Panc1 (cell line): ENCODE measurements at regions not wholly inside any gene's neighbourhood (a gene's known extent, or its start where the extent isn't known, plus 50 kb on each side); places are given as distances from the start of the nearest gene placed in this dataset.
"Not testable (repeated sequence)": the region's sequence is repeated elsewhere in the genome, so short reads cannot be mapped to it uniquely, and the experiment has no call there.

Experiments used
- ATAC-seq: fragments of 200-7000 bp; cut with Tn5 transposase; 2 replicates; pipeline ENCODE4 v1.9.1; 2020; ENCODE audit warnings: mild to moderate bottlenecking, moderate library complexity
- BruUV-seq: library from RNA; stranded (reverse); fragments of 400-500 nt; replicated peaks from 2 replicates; lab custom pipeline; 2021; lab: Mats Ljungman, UMichigan
- CTCF ChIA-PET: fragments of 300-600 bp; sonication (Branson Sonifier 250); formaldehyde crosslinking; loops from one replicate; lab custom pipeline; 2022; ENCODE audit warnings: antibody characterized with exemption; lab: Charles Lee
- POLR2A ChIA-PET: fragments of 300-600 bp; sonication (Branson Sonifier 250); formaldehyde crosslinking; loops from one replicate; lab custom pipeline; 2022; ENCODE audit warnings: antibody characterized with exemption; lab: Charles Lee
- DNase-seq: peaks from one replicate; pipeline ENCODE4 v3.0.0-alpha.2; 2010; ENCODE audit warnings: low read depth, low spot score
- H3K27ac ChIP-seq: 2 replicates; pipeline ENCODE4 v1.5.1; 2011; ENCODE audit warnings: mild to moderate bottlenecking, low read length, inconsistent platforms
- H3K27me3 ChIP-seq: fragments of 200-500 bp; sonication (Bioruptor generic); 2 replicates; pipeline ENCODE4 v1.6.0; 2014; ENCODE audit warnings: low read length, inconsistent platforms; ENCODE audit not compliant: control insufficient read depth, insufficient read depth
- H3K36me3 ChIP-seq: fragments of 200-500 bp; sonication (Bioruptor generic); 2 replicates; pipeline ENCODE4 v1.5.1; 2014; ENCODE audit warnings: inconsistent platforms, mild to moderate bottlenecking, low read length, moderate library complexity; ENCODE audit not compliant: control insufficient read depth, insufficient read depth
- H3K4me1 ChIP-seq: 2 replicates; pipeline ENCODE4 v1.5.1; 2011; ENCODE audit warnings: inconsistent platforms, mild to moderate bottlenecking, low read length, moderate library complexity; ENCODE audit not compliant: control insufficient read depth, insufficient read depth
- H3K4me3 ChIP-seq, 2 experiments: 2 replicates each; pipeline ENCODE4 v1.5.1; 2011 to 2012; ENCODE audit warnings: low read depth in 2 of 2, low read length in 2 of 2, mild to moderate bottlenecking in 2 of 2, inconsistent platforms in 1 of 2, moderate library complexity in 1 of 2
- H3K9me3 ChIP-seq: fragments of 200-500 bp; sonication (Bioruptor generic); 2 replicates; pipeline ENCODE4 v1.5.1; 2014; ENCODE audit warnings: low read depth, mild to moderate bottlenecking, inconsistent platforms, low read length, moderate library complexity; ENCODE audit not compliant: control insufficient read depth, insufficient read depth
- POLR2AphosphoS5 ChIP-seq: IDR thresholded peaks from 2 replicates; pipeline ENCODE4 v1.6.1; 2012; ENCODE audit warnings: mild to moderate bottlenecking, low read depth, low read length, moderate library complexity
- SIN3A ChIP-seq: IDR thresholded peaks from 2 replicates; pipeline ENCODE4 v1.6.1; 2012; ENCODE audit warnings: low read depth, mild to moderate bottlenecking, low read length, moderate library complexity, borderline replicate concordance; ENCODE audit not compliant: insufficient read depth
- TCF7L2 ChIP-seq: IDR thresholded peaks from 2 replicates; pipeline ENCODE4 v1.6.1; 2011; ENCODE audit warnings: mild to moderate bottlenecking, low read depth, low read length, inconsistent platforms
- in situ Hi-C: cut with HindIII; loops from 2 replicates; pipeline ENCODE4 v1.10.0; 2016; ENCODE audit warnings: low sequenced_read_pairs, low pct_unique_long_range_greater_than_20kb
- intact Hi-C: fragments of 100-400 bp; cut with micrococcal nuclease; formaldehyde crosslinking; loops from one replicate; pipeline ENCODE4 v1.10.0; 2022; ENCODE audit not compliant: unreplicated experiment
- TF ChIP-seq, protein P1 (sequence below), 2 experiments: IDR thresholded peaks; 2 replicates each; pipeline ENCODE4 v1.6.1; 2011 to 2012; ENCODE audit warnings: low read depth in 2 of 2, control low read depth in 1 of 2, low read length in 1 of 2, mild to moderate bottlenecking in 1 of 2, moderate library complexity in 1 of 2; ENCODE audit not compliant: insufficient read depth in 1 of 2
- TF ChIP-seq, protein P2 (sequence below): fragments of 450-650 bp; IDR thresholded peaks from 2 replicates; pipeline ENCODE4 v1.5.1; 2017; ENCODE audit warnings: mild to moderate bottlenecking

DNA sequence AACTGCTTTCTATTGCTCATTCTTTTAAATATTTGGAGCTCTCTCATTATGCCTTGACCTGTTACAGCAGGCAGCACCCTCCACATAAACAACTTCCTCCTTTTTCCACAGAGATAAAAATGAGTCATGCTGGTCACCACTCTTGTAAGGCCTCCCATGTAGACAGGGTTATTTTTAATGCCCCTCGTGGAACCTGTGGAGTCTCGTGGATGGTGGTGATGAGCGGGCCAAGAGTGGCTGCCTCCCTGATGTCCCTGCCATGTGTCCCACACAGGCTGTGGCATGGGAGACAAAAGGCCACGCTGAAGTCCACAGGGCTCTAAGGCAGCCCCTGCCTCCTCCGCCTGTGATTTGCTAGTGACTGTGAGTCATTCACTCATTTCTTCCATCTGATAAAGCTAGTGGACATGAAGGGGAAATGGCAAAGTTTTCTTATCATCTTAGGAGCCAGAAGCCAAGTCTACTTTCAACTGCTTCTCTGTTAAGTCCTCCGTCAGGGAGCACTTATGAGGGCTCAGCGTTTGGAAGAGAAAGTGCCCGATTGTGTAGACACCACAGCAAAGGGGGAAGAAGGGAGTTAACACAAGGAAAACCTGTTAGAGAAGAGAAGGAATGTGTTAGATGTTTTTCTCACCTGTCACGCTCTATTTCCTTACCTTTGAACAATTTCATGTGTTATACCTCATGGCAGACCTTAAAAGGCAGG is 121.6 kb upstream of the FAT1 start:
- ATAC-seq (peak; percentile 87), DNase-seq (peak; percentile 58)
- intact Hi-C loops: no loop called here
- Histone ChIP-seq H3K9me3 (0 out of 2 replicates have a peak, but pooled peaks cover 4% of the 10 kb centered on the region), H3K36me3 (no peaks in the 10 kb centered on the region), H3K4me3 (peak overlapping the region; percentile 4 to 43; a peak in 2 of 4 replicates), H3K27me3 (no peaks in the 10 kb centered on the region), H3K27ac (peak overlapping the region; percentile 99), H3K4me1 (peaks cover 28% of the 10 kb centered on the region)
- no peak for TF ChIP-seq SIN3A
- peak; percentile 56; the same call in 1 of the 2 replicates for TF ChIP-seq TCF7L2
- no TSS peak for BruUV-seq
- CTCF ChIA-PET: interaction anchor here (0.6 kb wide), 1 partner anchor 22 kb away, joined by 4 read pairs; no protein-coding TSS in a partner anchor
- in situ Hi-C loops: no loop called here
- POLR2A ChIA-PET: interaction anchor here (0.6 to 0.7 kb wide), 3 partner anchors 9 to 764 kb away, joined by 3 to 4 read pairs (median 3); no protein-coding TSS in a partner anchor

DNA sequence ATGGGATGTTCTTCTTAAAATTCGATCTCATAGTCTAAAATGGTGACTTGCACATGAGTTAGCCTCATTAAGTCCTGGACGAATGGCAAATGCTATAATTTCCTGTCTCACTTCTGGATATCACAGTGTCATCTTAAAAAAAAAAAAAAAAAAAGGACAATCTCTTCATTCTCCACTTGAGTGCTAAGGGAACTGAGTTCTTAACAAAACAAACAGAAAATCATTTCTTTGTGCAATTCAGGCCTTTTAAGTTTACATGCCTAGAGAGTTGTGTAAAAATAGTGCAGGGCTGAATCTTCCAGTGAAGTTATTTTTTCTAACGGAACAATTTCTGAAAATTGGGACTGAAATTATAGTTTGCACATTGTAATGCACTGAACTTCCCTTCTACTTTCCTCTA is 122.8 kb upstream of the FAT1 start:
- no TSS peak for BruUV-seq
- intact Hi-C loops (no loop called here), in situ Hi-C loops (no loop called here)
- Histone ChIP-seq H3K4me1 (peaks cover 28% of the 10 kb centered on the region), H3K4me3 (no peak overlapping the region), H3K27ac (peak overlapping the region; percentile 99), H3K9me3 (peaks cover 8% of the 10 kb centered on the region; the same call in 1 of the 2 replicates), H3K27me3 (no peaks in the 10 kb centered on the region), H3K36me3 (no peaks in the 10 kb centered on the region)
- DNase-seq (no peak), ATAC-seq (no peak)
- ChIA-PET CTCF (interaction anchor here (0.6 kb wide), 1 partner anchor 23 kb away, joined by 4 read pairs; no protein-coding TSS in a partner anchor), POLR2A (interaction anchor here (0.6 to 0.7 kb wide), 2 partner anchors 102 to 134 kb away, joined by 3 to 13 read pairs; no protein-coding TSS in a partner anchor)
- TF ChIP-seq TCF7L2 (no peak), POLR2AphosphoS5 (no peak), SIN3A (no peak)
- TF ChIP-seq, protein P1, sequence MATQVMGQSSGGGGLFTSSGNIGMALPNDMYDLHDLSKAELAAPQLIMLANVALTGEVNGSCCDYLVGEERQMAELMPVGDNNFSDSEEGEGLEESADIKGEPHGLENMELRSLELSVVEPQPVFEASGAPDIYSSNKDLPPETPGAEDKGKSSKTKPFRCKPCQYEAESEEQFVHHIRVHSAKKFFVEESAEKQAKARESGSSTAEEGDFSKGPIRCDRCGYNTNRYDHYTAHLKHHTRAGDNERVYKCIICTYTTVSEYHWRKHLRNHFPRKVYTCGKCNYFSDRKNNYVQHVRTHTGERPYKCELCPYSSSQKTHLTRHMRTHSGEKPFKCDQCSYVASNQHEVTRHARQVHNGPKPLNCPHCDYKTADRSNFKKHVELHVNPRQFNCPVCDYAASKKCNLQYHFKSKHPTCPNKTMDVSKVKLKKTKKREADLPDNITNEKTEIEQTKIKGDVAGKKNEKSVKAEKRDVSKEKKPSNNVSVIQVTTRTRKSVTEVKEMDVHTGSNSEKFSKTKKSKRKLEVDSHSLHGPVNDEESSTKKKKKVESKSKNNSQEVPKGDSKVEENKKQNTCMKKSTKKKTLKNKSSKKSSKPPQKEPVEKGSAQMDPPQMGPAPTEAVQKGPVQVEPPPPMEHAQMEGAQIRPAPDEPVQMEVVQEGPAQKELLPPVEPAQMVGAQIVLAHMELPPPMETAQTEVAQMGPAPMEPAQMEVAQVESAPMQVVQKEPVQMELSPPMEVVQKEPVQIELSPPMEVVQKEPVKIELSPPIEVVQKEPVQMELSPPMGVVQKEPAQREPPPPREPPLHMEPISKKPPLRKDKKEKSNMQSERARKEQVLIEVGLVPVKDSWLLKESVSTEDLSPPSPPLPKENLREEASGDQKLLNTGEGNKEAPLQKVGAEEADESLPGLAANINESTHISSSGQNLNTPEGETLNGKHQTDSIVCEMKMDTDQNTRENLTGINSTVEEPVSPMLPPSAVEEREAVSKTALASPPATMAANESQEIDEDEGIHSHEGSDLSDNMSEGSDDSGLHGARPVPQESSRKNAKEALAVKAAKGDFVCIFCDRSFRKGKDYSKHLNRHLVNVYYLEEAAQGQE (IDR thresholded peaks at IDR 0.05; ENCODE audit: insufficient read depth in 1 of 2, low read depth in 2 of 2, low read length in 1 of 2): no peak
- TF ChIP-seq, protein P2, sequence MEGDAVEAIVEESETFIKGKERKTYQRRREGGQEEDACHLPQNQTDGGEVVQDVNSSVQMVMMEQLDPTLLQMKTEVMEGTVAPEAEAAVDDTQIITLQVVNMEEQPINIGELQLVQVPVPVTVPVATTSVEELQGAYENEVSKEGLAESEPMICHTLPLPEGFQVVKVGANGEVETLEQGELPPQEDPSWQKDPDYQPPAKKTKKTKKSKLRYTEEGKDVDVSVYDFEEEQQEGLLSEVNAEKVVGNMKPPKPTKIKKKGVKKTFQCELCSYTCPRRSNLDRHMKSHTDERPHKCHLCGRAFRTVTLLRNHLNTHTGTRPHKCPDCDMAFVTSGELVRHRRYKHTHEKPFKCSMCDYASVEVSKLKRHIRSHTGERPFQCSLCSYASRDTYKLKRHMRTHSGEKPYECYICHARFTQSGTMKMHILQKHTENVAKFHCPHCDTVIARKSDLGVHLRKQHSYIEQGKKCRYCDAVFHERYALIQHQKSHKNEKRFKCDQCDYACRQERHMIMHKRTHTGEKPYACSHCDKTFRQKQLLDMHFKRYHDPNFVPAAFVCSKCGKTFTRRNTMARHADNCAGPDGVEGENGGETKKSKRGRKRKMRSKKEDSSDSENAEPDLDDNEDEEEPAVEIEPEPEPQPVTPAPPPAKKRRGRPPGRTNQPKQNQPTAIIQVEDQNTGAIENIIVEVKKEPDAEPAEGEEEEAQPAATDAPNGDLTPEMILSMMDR: no peak

DNA sequence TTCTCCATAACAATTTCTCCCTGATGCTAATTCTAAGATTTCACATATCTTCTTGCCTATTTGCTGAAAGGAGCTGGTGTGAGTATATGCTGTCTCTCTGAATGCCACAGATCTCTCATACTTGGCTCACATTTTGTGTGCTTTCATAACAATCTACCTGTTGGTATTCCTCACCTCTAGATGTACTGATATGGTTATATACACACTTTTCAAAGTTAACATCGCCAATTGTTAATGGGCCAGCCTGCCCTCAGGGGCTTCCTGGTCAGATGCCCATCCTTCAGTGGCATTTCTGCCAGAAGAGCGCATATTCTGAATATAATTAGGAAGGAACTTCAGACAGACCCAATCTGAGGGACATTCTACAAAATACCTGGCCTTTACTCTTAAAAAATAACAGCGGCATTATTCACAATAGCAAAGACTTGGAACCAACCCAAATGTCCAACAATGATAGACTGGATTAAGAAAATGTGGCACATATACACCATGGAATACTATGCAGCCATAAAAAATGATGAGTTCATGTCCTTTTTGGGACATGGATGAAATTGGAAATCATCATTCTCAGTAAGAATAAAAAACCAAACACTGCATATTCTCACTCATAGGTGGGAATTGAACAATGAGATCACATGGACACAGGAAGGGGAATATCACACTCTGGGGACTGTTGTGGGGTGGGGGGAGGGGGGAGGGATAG is 123.9 kb upstream of the FAT1 start:
- DNase-seq, H3K36me3 ChIP-seq, H3K27me3 ChIP-seq, BruUV-seq, CTCF ChIA-PET, H3K4me3 ChIP-seq, ATAC-seq, in situ Hi-C loops, POLR2A ChIA-PET, H3K9me3 ChIP-seq, intact Hi-C loops: not testable (repeated sequence)
- Histone ChIP-seq H3K27ac (peak overlapping the region; percentile 99), H3K4me1 (peaks cover 28% of the 10 kb centered on the region)
